ENCODE measurements at regions not wholly inside any gene's neighbourhood (a gene's known extent, or its start where the extent isn't known, plus 50 kb on each side); places are given as distances from the start of the nearest gene placed in this dataset.
"Not testable (repeated sequence)": the region's sequence is repeated elsewhere in the genome, so short reads cannot be mapped to it uniquely, and the experiment has no call there.

GRCh38 chr9:74172874-74173273 lies 324.3 kb upstream of the RORB start:
- WGBS: 68% methylated on average over 3 of the region's 3 CpGs
- Histone ChIP-seq H3K4me1 (no peaks in the 10 kb centered on the region), H3K27me3 (no peaks in the 10 kb centered on the region), H3K4me3 (no peak overlapping the region), H3K27ac (replicated peaks in 1 of 4) (no peak overlapping the region), H3K9me3 (no peaks in the 10 kb centered on the region), H3K36me3 (no peaks in the 10 kb centered on the region)
- DNase-seq (ENCODE audit: extremely low spot score): no peak
- intact Hi-C loops (cut with DNase I): no loop called here
- TF ChIP-seq POLR2AphosphoS5 (IDR thresholded peaks at IDR 0.05): no peak
- no peak for TF ChIP-seq EP300 (IDR thresholded peaks at IDR 0.05)
- no peak for TF ChIP-seq POLR2A (IDR thresholded peaks at IDR 0.05; ENCODE audit: low read depth)
- TF ChIP-seq, protein P1, sequence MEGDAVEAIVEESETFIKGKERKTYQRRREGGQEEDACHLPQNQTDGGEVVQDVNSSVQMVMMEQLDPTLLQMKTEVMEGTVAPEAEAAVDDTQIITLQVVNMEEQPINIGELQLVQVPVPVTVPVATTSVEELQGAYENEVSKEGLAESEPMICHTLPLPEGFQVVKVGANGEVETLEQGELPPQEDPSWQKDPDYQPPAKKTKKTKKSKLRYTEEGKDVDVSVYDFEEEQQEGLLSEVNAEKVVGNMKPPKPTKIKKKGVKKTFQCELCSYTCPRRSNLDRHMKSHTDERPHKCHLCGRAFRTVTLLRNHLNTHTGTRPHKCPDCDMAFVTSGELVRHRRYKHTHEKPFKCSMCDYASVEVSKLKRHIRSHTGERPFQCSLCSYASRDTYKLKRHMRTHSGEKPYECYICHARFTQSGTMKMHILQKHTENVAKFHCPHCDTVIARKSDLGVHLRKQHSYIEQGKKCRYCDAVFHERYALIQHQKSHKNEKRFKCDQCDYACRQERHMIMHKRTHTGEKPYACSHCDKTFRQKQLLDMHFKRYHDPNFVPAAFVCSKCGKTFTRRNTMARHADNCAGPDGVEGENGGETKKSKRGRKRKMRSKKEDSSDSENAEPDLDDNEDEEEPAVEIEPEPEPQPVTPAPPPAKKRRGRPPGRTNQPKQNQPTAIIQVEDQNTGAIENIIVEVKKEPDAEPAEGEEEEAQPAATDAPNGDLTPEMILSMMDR (IDR thresholded peaks at IDR 0.05): no peak

DNA sequence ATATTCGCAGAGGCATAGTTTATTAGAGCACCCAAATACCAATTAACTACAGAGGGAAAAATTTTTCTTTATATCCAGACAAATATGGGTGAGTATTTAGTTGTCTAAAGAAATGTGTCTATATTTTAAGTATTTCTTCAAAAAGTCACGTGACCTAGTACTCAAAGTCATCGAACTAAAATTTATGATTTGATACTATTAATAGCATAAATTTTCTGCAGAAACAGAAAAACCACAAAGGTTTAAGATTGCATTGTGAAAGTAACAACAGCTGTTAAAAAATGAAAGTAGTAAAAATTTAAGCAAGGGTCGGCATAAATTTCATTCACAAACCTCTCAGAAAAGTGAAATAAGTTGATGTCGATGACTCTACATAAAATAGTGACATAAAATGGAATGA lies 323.9 kb upstream of the RORB start:
- Histone ChIP-seq H3K9me3 (no peaks in the 10 kb centered on the region), H3K27ac (replicated peaks in 1 of 4) (no peak overlapping the region), H3K36me3 (no peaks in the 10 kb centered on the region), H3K4me3 (no peak overlapping the region), H3K4me1 (no peaks in the 10 kb centered on the region), H3K27me3 (no peaks in the 10 kb centered on the region)
- no peak for TF ChIP-seq POLR2AphosphoS5 (IDR thresholded peaks at IDR 0.05)
- TF ChIP-seq, protein P1 (IDR thresholded peaks at IDR 0.05): no peak
- TF ChIP-seq POLR2A (IDR thresholded peaks at IDR 0.05; ENCODE audit: low read depth): no peak
- no peak for TF ChIP-seq EP300 (IDR thresholded peaks at IDR 0.05)
- WGBS: 81% methylated on average over 5 of the region's 5 CpGs
- no peak for DNase-seq (ENCODE audit: extremely low spot score)
- intact Hi-C loops (cut with DNase I): no loop called here

- DNase-seq (ENCODE audit: extremely low spot score); intact Hi-C loops (cut with DNase I): not testable (repeated sequence)
- 97% methylated on average over 6 of the region's 24 CpGs for WGBS
Measured at GRCh38 chr9:74197771-74198170, 299.4 kb upstream of the RORB start.

DNA sequence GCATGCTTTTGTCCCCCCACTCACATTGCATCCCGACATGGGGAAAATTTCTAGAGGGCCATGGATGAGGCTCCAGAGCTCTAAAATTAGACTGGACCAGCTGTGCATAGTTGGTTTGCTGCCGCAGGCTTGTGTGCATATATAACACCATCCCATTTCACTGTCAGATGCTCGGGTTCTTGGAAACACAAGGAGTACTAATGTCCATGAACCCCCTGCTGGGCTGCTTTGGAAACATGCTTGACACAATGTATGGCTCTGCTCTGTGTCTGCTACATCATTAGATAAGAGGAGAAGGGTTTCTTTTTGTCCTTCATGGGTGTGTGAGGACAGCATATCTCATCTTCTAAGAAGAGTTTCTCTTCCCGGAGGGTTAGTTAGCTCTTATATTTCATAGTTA lies 292.1 kb upstream of the RORB start:
- no peak for DNase-seq (ENCODE audit: extremely low spot score)
- H3K27me3 ChIP-seq: no peaks in the 10 kb centered on the region
- WGBS: 63% methylated on average over 4 of the region's 4 CpGs
- no peaks in the 10 kb centered on the region for H3K9me3 ChIP-seq
- TF ChIP-seq POLR2A (IDR thresholded peaks at IDR 0.05; ENCODE audit: low read depth) (no peak), EP300 (IDR thresholded peaks at IDR 0.05) (no peak), POLR2AphosphoS5 (IDR thresholded peaks at IDR 0.05) (no peak)
- TF ChIP-seq, protein P1 (IDR thresholded peaks at IDR 0.05): no peak
- no peak overlapping the region for H3K4me3 ChIP-seq
- H3K27ac ChIP-seq (replicated peaks in 1 of 4): no peak overlapping the region
- intact Hi-C loops (cut with DNase I): no loop called here
- no peaks in the 10 kb centered on the region for H3K4me1 ChIP-seq
- H3K36me3 ChIP-seq: no peaks in the 10 kb centered on the region

More at GRCh38 chr9:74197771-74198170, 299.4 kb upstream of the RORB start:
- not testable (repeated sequence) for H3K4me3 ChIP-seq; H3K9me3 ChIP-seq; H3K27ac ChIP-seq (replicated peaks in 1 of 4); H3K4me1 ChIP-seq; H3K36me3 ChIP-seq; H3K27me3 ChIP-seq

DNA sequence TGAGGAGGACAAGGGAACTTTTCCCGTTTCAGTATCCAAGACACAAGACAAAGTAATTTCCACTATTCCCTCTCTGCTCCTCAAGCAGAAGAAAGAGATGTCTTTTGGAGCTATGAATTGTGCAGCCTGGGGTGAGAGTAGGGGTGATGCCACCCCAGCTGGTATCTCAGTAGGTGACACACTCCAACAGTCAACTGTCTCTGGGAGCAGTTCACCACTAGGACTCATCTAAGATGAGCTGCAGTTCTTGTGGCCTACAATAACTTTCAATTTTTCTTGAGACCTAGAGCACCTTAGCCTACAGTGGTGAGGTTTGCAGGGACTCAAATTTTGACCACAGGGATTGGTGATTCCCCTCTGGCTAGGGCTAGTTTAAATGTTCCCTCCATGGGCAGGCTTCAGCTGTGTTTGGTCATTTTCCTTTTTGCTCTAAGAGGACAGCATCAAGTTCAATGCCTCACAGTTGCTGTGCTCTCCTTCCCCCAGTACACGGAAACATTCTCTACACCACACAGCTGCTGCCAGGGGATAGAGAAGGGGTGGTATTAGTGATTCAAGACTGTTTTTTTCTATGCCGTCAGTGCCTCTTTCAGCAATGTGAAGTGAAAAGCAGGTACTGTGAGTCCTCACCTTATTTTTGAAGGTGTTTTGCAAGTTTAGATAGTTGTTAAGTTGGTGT lies 278.6 kb upstream of the RORB start:
- intact Hi-C loops (cut with DNase I): no loop called here
- TF ChIP-seq EP300 (IDR thresholded peaks at IDR 0.05) (no peak), POLR2AphosphoS5 (IDR thresholded peaks at IDR 0.05) (no peak), POLR2A (IDR thresholded peaks at IDR 0.05; ENCODE audit: low read depth) (no peak)
- TF ChIP-seq, protein P1 (IDR thresholded peaks at IDR 0.05): no peak
- 81% methylated on average over 3 of the region's 3 CpGs for WGBS

More for the DNA sequence above, 278.6 kb upstream of the RORB start:
- no peaks in the 10 kb centered on the region for H3K27me3 ChIP-seq
- H3K36me3 ChIP-seq: no peaks in the 10 kb centered on the region
- no peak for DNase-seq (ENCODE audit: extremely low spot score)
- no peaks in the 10 kb centered on the region for H3K4me1 ChIP-seq
- H3K27ac ChIP-seq (replicated peaks in 1 of 4): no peak overlapping the region
- no peaks in the 10 kb centered on the region for H3K9me3 ChIP-seq
- H3K4me3 ChIP-seq: no peak overlapping the region

Data from esophagus muscularis mucosa (tissue), 4 donors.